WTC11 (cell line): ENCODE measurements at regions not wholly inside any gene's neighbourhood (a gene's known extent, or its start where the extent isn't known, plus 50 kb on each side); places are given as distances from the start of the nearest gene placed in this dataset.

Experiments
- ATAC-seq: fragments of 200-7000 bp; cut with Tn5 transposase; 2 replicates; pipeline ENCODE4 v1.10.0; 2021; ENCODE audit warnings: mild to moderate bottlenecking, moderate library complexity
- CTCF ChIA-PET: fragments of 300-600 bp; sonication (Branson Sonifier 250); formaldehyde crosslinking; loops from one replicate; lab custom pipeline; 2021; ENCODE audit warnings: antibody characterized with exemption; lab: Charles Lee
- POLR2A ChIA-PET: fragments of 350-600 bp; sonication (Branson Sonifier 250); formaldehyde crosslinking; loops from one replicate; lab custom pipeline; 2021; ENCODE audit warnings: antibody characterized with exemption; lab: Charles Lee
- DNase-seq: peaks from one replicate; pipeline ENCODE4 v3.0.0; 2021; ENCODE audit warnings: low spot score
- H3K27ac Mint-ChIP-seq: 2 replicates; pipeline ENCODE4 v1.8.0; 2021; ENCODE audit warnings: mixed read lengths
- H3K27me3 Mint-ChIP-seq: 2 replicates; pipeline ENCODE4 v1.8.0; 2021; ENCODE audit warnings: low read depth, mild to moderate bottlenecking, moderate library complexity, mixed read lengths
- H3K36me3 Mint-ChIP-seq: 2 replicates; pipeline ENCODE4 v1.8.0; 2021; ENCODE audit warnings: mixed read lengths
- H3K4me1 Mint-ChIP-seq: 2 replicates; pipeline ENCODE4 v1.8.0; 2022; ENCODE audit warnings: mixed read lengths
- H3K4me3 Mint-ChIP-seq: 2 replicates; pipeline ENCODE4 v1.8.0; 2021; ENCODE audit warnings: mild to moderate bottlenecking, moderate library complexity, mixed read lengths
- H3K9me3 Mint-ChIP-seq: 2 replicates; pipeline ENCODE4 v1.8.0; 2021; ENCODE audit warnings: mixed read lengths
- ESRRA ChIP-seq: sonication (generic); formaldehyde crosslinking; IDR thresholded peaks from 2 replicates; pipeline ENCODE4 v1.8.1; 2022; ENCODE audit warnings: mild to moderate bottlenecking, missing genetic modification reagents, borderline replicate concordance
- FOXP1 ChIP-seq: sonication (generic); formaldehyde crosslinking; IDR thresholded peaks from 2 replicates; pipeline ENCODE4 v1.8.0; 2022; ENCODE audit warnings: missing genetic modification reagents, mild to moderate bottlenecking, moderate library complexity, borderline replicate concordance
- OVOL2 ChIP-seq: fragments of 250-450 bp; sonication (Bioruptor Pico); IDR thresholded peaks from 2 replicates; pipeline ENCODE4 v1.9.0; 2021; ENCODE audit warnings: mild to moderate bottlenecking, borderline replicate concordance
- SMAD3 ChIP-seq: sonication (generic); formaldehyde crosslinking; IDR thresholded peaks from 2 replicates; pipeline ENCODE4 v1.8.0; 2022; ENCODE audit warnings: missing genetic modification reagents, mild to moderate bottlenecking, borderline replicate concordance
- SOX15 ChIP-seq: fragments of 250-450 bp; sonication (Bioruptor Pico); IDR thresholded peaks from 2 replicates; pipeline ENCODE4 v1.9.0; 2021; ENCODE audit warnings: mild to moderate bottlenecking
- ZBTB21 ChIP-seq: sonication (generic); formaldehyde crosslinking; IDR thresholded peaks from 2 replicates; pipeline ENCODE4 v1.8.1; 2023; ENCODE audit warnings: mild to moderate bottlenecking, missing genetic modification reagents, borderline replicate concordance
- ZNF219 ChIP-seq: sonication (generic); formaldehyde crosslinking; IDR thresholded peaks from 2 replicates; pipeline ENCODE4 v1.8.0; 2023; ENCODE audit warnings: missing genetic modification reagents, mild to moderate bottlenecking, borderline replicate concordance
- ZNF423 ChIP-seq: fragments of 250-450 bp; sonication (Bioruptor Pico); IDR thresholded peaks from 2 replicates; pipeline ENCODE4 v2.1.2; 2022; ENCODE audit warnings: mild to moderate bottlenecking, moderate library complexity
- TF ChIP-seq, protein P1 (sequence below): sonication (generic); formaldehyde crosslinking; IDR thresholded peaks from 2 replicates; pipeline ENCODE4 v1.8.0; 2022; ENCODE audit warnings: missing genetic modification reagents
- TF ChIP-seq, protein P2 (sequence below): sonication (generic); formaldehyde crosslinking; IDR thresholded peaks from 2 replicates; pipeline ENCODE4 v1.8.1; 2023; ENCODE audit warnings: mild to moderate bottlenecking, missing genetic modification reagents, moderate library complexity
- TF ChIP-seq, protein P3 (sequence below): fragments of 250-450 bp; sonication (Bioruptor Pico); IDR thresholded peaks from 2 replicates; pipeline ENCODE4 v2.1.2; 2022; ENCODE audit warnings: mild to moderate bottlenecking, moderate library complexity
- TF ChIP-seq, protein P4 (sequence below): sonication (generic); formaldehyde crosslinking; IDR thresholded peaks from 2 replicates; pipeline ENCODE4 v1.8.0; 2022; ENCODE audit warnings: mild to moderate bottlenecking, missing genetic modification reagents
- TF ChIP-seq, protein P5 (sequence below): sonication (generic); formaldehyde crosslinking; IDR thresholded peaks from 2 replicates; pipeline ENCODE4 v1.8.0; 2023; ENCODE audit warnings: mild to moderate bottlenecking, missing genetic modification reagents
- TF ChIP-seq, protein P6 (sequence below): sonication (generic); formaldehyde crosslinking; IDR thresholded peaks from 2 replicates; pipeline ENCODE4 v1.8.1; 2022; ENCODE audit warnings: low read depth, missing genetic modification reagents, borderline replicate concordance
- TF ChIP-seq, protein P7 (sequence below): fragments of 250-450 bp; sonication (Bioruptor Pico); IDR thresholded peaks from 2 replicates; pipeline ENCODE4 v1.8.0; 2021; ENCODE audit warnings: mild to moderate bottlenecking
- TF ChIP-seq, protein P8 (sequence below): sonication (generic); formaldehyde crosslinking; conservative IDR thresholded peaks from 2 replicates; pipeline ENCODE4 v1.8.1; 2023; ENCODE audit warnings: mild to moderate bottlenecking, low read depth, missing genetic modification reagents, moderate library complexity

DNA sequence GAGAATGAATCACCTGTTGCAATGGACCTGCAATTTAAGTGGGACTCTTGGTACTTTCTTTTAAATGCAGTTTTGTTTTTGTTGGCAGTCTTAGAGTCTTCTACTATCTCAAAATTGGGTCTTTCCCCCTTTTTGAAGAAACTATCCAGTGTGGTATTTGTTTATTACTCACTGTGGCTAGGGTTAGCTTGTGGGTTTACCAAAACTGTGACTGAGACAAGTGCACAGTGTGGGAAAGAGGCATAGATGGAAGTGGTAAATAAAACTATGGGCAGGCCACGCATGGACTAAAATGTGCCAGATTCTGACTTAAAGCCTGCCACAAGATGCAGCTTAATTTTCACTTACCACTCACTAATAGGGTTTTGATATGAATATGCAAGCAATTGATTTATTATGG lies 1441.7 kb downstream of the PLA2G4A start:
- DNase-seq: no peak
- Mint-ChIP-seq H3K4me3 (no peak overlapping the region), H3K4me1 (no peaks in the 10 kb centered on the region), H3K27ac (no peak overlapping the region), H3K36me3 (peaks cover 13% of the 10 kb centered on the region)
- CTCF ChIA-PET: no interaction called here
- no peak for TF ChIP-seq SMAD3 (CRISPR knock-in tag)
- TF ChIP-seq, protein P1, sequence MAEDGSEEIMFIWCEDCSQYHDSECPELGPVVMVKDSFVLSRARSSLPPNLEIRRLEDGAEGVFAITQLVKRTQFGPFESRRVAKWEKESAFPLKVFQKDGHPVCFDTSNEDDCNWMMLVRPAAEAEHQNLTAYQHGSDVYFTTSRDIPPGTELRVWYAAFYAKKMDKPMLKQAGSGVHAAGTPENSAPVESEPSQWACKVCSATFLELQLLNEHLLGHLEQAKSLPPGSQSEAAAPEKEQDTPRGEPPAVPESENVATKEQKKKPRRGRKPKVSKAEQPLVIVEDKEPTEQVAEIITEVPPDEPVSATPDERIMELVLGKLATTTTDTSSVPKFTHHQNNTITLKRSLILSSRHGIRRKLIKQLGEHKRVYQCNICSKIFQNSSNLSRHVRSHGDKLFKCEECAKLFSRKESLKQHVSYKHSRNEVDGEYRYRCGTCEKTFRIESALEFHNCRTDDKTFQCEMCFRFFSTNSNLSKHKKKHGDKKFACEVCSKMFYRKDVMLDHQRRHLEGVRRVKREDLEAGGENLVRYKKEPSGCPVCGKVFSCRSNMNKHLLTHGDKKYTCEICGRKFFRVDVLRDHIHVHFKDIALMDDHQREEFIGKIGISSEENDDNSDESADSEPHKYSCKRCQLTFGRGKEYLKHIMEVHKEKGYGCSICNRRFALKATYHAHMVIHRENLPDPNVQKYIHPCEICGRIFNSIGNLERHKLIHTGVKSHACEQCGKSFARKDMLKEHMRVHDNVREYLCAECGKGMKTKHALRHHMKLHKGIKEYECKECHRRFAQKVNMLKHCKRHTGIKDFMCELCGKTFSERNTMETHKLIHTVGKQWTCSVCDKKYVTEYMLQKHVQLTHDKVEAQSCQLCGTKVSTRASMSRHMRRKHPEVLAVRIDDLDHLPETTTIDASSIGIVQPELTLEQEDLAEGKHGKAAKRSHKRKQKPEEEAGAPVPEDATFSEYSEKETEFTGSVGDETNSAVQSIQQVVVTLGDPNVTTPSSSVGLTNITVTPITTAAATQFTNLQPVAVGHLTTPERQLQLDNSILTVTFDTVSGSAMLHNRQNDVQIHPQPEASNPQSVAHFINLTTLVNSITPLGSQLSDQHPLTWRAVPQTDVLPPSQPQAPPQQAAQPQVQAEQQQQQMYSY: no peak
- TF ChIP-seq, protein P2, sequence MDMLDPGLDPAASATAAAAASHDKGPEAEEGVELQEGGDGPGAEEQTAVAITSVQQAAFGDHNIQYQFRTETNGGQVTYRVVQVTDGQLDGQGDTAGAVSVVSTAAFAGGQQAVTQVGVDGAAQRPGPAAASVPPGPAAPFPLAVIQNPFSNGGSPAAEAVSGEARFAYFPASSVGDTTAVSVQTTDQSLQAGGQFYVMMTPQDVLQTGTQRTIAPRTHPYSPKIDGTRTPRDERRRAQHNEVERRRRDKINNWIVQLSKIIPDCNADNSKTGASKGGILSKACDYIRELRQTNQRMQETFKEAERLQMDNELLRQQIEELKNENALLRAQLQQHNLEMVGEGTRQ (CRISPR knock-in tag): no peak
- no peak for TF ChIP-seq SOX15
- TF ChIP-seq, protein P3, sequence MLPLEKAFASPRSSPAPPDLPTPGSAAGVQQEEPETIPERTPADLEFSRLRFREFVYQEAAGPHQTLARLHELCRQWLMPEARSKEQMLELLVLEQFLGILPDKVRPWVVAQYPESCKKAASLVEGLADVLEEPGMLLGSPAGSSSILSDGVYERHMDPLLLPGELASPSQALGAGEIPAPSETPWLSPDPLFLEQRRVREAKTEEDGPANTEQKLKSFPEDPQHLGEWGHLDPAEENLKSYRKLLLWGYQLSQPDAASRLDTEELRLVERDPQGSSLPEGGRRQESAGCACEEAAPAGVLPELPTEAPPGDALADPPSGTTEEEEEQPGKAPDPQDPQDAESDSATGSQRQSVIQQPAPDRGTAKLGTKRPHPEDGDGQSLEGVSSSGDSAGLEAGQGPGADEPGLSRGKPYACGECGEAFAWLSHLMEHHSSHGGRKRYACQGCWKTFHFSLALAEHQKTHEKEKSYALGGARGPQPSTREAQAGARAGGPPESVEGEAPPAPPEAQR (CRISPR knock-in tag): no peak
- TF ChIP-seq FOXP1 (CRISPR knock-in tag): no peak
- TF ChIP-seq, protein P4, sequence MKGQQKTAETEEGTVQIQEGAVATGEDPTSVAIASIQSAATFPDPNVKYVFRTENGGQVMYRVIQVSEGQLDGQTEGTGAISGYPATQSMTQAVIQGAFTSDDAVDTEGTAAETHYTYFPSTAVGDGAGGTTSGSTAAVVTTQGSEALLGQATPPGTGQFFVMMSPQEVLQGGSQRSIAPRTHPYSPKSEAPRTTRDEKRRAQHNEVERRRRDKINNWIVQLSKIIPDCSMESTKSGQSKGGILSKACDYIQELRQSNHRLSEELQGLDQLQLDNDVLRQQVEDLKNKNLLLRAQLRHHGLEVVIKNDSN (CRISPR knock-in tag): no peak
- TF ChIP-seq, all 79 proteins: peak for 0
- POLR2A ChIA-PET: interaction anchor here (0.6 kb wide), 1 partner anchor 1767 kb away, joined by 3 read pairs; no protein-coding TSS in a partner anchor
- Mint-ChIP-seq H3K27me3 (no peaks in the 10 kb centered on the region), H3K9me3 (peaks cover 37% of the 10 kb centered on the region)
- ATAC-seq: no peak

DNA sequence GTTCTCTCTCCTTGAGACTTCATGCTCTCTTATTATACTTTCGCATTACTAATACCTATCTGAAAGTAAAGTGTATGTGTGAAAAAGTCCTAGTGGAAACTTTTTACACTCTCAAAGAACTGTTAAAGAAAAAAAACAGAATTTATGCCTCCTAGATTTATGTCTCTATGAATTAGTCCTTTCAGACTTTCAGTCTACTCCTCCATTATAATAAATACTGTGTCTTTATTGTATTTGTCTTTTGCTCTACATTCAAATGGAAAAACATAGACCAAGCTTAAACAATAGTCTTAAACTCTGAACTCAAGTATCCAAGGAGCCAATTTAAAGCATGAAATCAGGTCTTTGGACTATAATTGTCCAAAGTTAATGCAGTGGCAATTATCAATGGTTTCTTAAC lies 1449.0 kb downstream of the PLA2G4A start:
- H3K36me3 Mint-ChIP-seq: no peaks in the 10 kb centered on the region
- POLR2A ChIA-PET: no interaction called here
- CTCF ChIA-PET: no interaction called here
- H3K27me3 Mint-ChIP-seq: no peaks in the 10 kb centered on the region
- H3K9me3 Mint-ChIP-seq: 0 out of 2 replicates have a peak, but pooled peaks cover under 1% of the 10 kb centered on the region
- ATAC-seq (no peak), DNase-seq (no peak)
- no peak overlapping the region for H3K4me3 Mint-ChIP-seq
- no peaks in the 10 kb centered on the region for H3K4me1 Mint-ChIP-seq
- no peak overlapping the region for H3K27ac Mint-ChIP-seq
- TF ChIP-seq, protein P2 (CRISPR knock-in tag): no peak
- TF ChIP-seq OVOL2 (no peak), ESRRA (no peak), ZBTB21 (no peak), ZNF423 (CRISPR knock-in tag) (no peak), ZNF219 (no peak)
- TF ChIP-seq, protein P5, sequence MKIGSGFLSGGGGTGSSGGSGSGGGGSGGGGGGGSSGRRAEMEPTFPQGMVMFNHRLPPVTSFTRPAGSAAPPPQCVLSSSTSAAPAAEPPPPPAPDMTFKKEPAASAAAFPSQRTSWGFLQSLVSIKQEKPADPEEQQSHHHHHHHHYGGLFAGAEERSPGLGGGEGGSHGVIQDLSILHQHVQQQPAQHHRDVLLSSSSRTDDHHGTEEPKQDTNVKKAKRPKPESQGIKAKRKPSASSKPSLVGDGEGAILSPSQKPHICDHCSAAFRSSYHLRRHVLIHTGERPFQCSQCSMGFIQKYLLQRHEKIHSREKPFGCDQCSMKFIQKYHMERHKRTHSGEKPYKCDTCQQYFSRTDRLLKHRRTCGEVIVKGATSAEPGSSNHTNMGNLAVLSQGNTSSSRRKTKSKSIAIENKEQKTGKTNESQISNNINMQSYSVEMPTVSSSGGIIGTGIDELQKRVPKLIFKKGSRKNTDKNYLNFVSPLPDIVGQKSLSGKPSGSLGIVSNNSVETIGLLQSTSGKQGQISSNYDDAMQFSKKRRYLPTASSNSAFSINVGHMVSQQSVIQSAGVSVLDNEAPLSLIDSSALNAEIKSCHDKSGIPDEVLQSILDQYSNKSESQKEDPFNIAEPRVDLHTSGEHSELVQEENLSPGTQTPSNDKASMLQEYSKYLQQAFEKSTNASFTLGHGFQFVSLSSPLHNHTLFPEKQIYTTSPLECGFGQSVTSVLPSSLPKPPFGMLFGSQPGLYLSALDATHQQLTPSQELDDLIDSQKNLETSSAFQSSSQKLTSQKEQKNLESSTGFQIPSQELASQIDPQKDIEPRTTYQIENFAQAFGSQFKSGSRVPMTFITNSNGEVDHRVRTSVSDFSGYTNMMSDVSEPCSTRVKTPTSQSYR (CRISPR knock-in tag): no peak
- TF ChIP-seq, protein P6, sequence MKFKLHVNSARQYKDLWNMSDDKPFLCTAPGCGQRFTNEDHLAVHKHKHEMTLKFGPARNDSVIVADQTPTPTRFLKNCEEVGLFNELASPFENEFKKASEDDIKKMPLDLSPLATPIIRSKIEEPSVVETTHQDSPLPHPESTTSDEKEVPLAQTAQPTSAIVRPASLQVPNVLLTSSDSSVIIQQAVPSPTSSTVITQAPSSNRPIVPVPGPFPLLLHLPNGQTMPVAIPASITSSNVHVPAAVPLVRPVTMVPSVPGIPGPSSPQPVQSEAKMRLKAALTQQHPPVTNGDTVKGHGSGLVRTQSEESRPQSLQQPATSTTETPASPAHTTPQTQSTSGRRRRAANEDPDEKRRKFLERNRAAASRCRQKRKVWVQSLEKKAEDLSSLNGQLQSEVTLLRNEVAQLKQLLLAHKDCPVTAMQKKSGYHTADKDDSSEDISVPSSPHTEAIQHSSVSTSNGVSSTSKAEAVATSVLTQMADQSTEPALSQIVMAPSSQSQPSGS (CRISPR knock-in tag): no peak
- TF ChIP-seq, protein P7, sequence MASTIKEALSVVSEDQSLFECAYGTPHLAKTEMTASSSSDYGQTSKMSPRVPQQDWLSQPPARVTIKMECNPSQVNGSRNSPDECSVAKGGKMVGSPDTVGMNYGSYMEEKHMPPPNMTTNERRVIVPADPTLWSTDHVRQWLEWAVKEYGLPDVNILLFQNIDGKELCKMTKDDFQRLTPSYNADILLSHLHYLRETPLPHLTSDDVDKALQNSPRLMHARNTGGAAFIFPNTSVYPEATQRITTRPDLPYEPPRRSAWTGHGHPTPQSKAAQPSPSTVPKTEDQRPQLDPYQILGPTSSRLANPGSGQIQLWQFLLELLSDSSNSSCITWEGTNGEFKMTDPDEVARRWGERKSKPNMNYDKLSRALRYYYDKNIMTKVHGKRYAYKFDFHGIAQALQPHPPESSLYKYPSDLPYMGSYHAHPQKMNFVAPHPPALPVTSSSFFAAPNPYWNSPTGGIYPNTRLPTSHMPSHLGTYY: no peak
- TF ChIP-seq, protein P8, sequence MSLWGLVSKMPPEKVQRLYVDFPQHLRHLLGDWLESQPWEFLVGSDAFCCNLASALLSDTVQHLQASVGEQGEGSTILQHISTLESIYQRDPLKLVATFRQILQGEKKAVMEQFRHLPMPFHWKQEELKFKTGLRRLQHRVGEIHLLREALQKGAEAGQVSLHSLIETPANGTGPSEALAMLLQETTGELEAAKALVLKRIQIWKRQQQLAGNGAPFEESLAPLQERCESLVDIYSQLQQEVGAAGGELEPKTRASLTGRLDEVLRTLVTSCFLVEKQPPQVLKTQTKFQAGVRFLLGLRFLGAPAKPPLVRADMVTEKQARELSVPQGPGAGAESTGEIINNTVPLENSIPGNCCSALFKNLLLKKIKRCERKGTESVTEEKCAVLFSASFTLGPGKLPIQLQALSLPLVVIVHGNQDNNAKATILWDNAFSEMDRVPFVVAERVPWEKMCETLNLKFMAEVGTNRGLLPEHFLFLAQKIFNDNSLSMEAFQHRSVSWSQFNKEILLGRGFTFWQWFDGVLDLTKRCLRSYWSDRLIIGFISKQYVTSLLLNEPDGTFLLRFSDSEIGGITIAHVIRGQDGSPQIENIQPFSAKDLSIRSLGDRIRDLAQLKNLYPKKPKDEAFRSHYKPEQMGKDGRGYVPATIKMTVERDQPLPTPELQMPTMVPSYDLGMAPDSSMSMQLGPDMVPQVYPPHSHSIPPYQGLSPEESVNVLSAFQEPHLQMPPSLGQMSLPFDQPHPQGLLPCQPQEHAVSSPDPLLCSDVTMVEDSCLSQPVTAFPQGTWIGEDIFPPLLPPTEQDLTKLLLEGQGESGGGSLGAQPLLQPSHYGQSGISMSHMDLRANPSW (CRISPR knock-in tag): no peak
